ENCODE measurements at regions not wholly inside any gene's neighbourhood (a gene's known extent, or its start where the extent isn't known, plus 50 kb on each side); places are given as distances from the start of the nearest gene placed in this dataset.

DNA sequence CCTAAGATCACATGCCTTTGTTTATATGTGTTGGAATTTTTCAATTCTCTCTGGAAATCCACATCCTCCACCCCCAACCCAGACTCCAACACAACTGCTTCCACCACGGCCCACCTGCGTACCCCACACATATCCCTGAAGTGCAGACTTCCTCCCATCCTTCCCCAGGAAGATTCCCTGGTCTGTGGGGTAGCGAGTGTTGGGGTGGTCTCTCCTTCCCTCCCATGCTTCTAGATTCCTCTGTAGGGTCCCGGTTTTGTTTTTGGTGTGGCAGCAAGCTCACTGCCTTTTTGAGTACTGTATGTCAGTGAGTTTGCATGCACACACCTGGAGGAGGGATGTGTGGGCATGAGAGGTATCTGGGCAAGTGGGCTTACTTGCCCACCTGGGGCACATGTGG is 127.6 kb downstream of the MRPL14 start:
- FAIRE-seq, result no peak
- Histone ChIP-seq H3K79me2 (ENCODE audit: insufficient read depth, low read length) (no peaks in the 10 kb centered on the region), H3K27ac (ENCODE audit: extremely low read length, insufficient read depth, low read length) (no peak overlapping the region), H3K4me1 (ENCODE audit: insufficient read depth, low read length) (peaks cover 83% of the 10 kb centered on the region), H3K9ac (ENCODE audit: insufficient read depth, low read depth, low read length) (no peak overlapping the region), H3K36me3 (replicated peaks in 1 of 2; ENCODE audit: control insufficient read depth in 1 of 2, insufficient read depth in 2 of 2, low read length in 2 of 2) (no peaks in the 10 kb centered on the region), H3K27me3 (ENCODE audit: control insufficient read depth in 1 of 2, insufficient read depth in 2 of 2, low read length in 2 of 2) (peaks cover under 1 to 5% of the 10 kb centered on the region in 2 experiments; a peak in 2 of 5 replicates), H3K4me2 (ENCODE audit: low read depth, low read length) (no peak overlapping the region), H2AFZ (ENCODE audit: low read length) (no peak overlapping the region), H4K20me1 (ENCODE audit: insufficient read depth, low read length) (no peaks in the 10 kb centered on the region), H3K9me3 (ENCODE audit: low read length) (no peaks in the 10 kb centered on the region), H3K4me3 (replicated peaks in 1 of 3; ENCODE audit: insufficient read depth in 1 of 3, low read depth in 2 of 3, low read length in 3 of 3) (no peak overlapping the region)
- intact Hi-C loops (cut with micrococcal nuclease; ENCODE audit: unreplicated experiment), result loop anchor here (5.0 kb wide), 1 partner anchor 73 kb away; no protein-coding TSS in a partner anchor
- CTCF ChIA-PET (ENCODE audit: low intra/inter-chr PET ratio, low total read pairs), result no interaction called here
- no peak for ATAC-seq
- POLR2A ChIA-PET, result interaction anchor here (0.9 kb wide), 1 partner anchor 9 kb away, joined by 3 read pairs; no protein-coding TSS in a partner anchor
- no peak for DNase-seq (ENCODE audit: low spot score)
- TF ChIP-seq, protein P1, sequence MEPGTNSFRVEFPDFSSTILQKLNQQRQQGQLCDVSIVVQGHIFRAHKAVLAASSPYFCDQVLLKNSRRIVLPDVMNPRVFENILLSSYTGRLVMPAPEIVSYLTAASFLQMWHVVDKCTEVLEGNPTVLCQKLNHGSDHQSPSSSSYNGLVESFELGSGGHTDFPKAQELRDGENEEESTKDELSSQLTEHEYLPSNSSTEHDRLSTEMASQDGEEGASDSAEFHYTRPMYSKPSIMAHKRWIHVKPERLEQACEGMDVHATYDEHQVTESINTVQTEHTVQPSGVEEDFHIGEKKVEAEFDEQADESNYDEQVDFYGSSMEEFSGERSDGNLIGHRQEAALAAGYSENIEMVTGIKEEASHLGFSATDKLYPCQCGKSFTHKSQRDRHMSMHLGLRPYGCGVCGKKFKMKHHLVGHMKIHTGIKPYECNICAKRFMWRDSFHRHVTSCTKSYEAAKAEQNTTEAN (CRISPR knock-in tag; conservative IDR thresholded peaks at IDR 0.05), result no peak
- TF ChIP-seq AHDC1 (CRISPR knock-in tag; IDR thresholded peaks at IDR 0.05; ENCODE audit: borderline replicate concordance) (0 out of 2 replicates have a peak, but pooled peaks have one; percentile 26), ZNF501 (CRISPR knock-in tag; IDR thresholded peaks at IDR 0.05) (no peak), ATF7-NPFF (CRISPR knock-in tag; IDR thresholded peaks at IDR 0.05; ENCODE audit: low read depth) (no peak), RFX1 (IDR thresholded peaks at IDR 0.05) (no peak), ZNF3 (CRISPR knock-in tag; IDR thresholded peaks at IDR 0.05) (no peak), MED1 (CRISPR knock-in tag; IDR thresholded peaks at IDR 0.05) (peak; percentile 28; the same call in 1 of the 2 replicates), POLR2AphosphoS5 (IDR thresholded peaks at IDR 0.05; ENCODE audit: low read depth, low read length) (peak; percentile 52; the same call in 1 of the 2 replicates), SALL1 (CRISPR knock-in tag; IDR thresholded peaks at IDR 0.05) (no peak), POLR2A (IDR thresholded peaks at IDR 0.05; ENCODE audit: insufficient read depth in 1 of 2, low read depth in 2 of 2, low read length in 2 of 2) (peak in 1 of 2 experiments; percentile 53; a peak in 3 of 4 replicates), ASH2L (IDR thresholded peaks at IDR 0.05; ENCODE audit: insufficient read length, low read depth, low read length) (no peak), ZC3H4 (CRISPR knock-in tag; IDR thresholded peaks at IDR 0.05; ENCODE audit: borderline replicate concordance) (peak; percentile 72; the same call in 1 of the 2 replicates)
- TF ChIP-seq, protein P2, sequence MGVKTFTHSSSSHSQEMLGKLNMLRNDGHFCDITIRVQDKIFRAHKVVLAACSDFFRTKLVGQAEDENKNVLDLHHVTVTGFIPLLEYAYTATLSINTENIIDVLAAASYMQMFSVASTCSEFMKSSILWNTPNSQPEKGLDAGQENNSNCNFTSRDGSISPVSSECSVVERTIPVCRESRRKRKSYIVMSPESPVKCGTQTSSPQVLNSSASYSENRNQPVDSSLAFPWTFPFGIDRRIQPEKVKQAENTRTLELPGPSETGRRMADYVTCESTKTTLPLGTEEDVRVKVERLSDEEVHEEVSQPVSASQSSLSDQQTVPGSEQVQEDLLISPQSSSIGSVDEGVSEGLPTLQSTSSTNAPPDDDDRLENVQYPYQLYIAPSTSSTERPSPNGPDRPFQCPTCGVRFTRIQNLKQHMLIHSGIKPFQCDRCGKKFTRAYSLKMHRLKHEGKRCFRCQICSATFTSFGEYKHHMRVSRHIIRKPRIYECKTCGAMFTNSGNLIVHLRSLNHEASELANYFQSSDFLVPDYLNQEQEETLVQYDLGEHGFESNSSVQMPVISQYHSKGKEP (CRISPR knock-in tag; IDR thresholded peaks at IDR 0.05), result no peak
- TF ChIP-seq, protein P3, sequence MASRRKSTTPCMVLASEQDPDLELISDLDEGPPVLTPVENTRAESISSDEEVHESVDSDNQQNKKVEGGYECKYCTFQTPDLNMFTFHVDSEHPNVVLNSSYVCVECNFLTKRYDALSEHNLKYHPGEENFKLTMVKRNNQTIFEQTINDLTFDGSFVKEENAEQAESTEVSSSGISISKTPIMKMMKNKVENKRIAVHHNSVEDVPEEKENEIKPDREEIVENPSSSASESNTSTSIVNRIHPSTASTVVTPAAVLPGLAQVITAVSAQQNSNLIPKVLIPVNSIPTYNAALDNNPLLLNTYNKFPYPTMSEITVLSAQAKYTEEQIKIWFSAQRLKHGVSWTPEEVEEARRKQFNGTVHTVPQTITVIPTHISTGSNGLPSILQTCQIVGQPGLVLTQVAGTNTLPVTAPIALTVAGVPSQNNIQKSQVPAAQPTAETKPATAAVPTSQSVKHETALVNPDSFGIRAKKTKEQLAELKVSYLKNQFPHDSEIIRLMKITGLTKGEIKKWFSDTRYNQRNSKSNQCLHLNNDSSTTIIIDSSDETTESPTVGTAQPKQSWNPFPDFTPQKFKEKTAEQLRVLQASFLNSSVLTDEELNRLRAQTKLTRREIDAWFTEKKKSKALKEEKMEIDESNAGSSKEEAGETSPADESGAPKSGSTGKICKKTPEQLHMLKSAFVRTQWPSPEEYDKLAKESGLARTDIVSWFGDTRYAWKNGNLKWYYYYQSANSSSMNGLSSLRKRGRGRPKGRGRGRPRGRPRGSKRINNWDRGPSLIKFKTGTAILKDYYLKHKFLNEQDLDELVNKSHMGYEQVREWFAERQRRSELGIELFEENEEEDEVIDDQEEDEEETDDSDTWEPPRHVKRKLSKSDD (CRISPR knock-in tag; IDR thresholded peaks at IDR 0.05; ENCODE audit: low read depth), result no peak
- in situ Hi-C loops (cut with HindIII; ENCODE audit: extremely low pct_ligation_motif_present, low pct_unique_long_range_greater_than_20kb), result no loop called here
- WGBS (ENCODE audit: low lambda C conversion rate), result 84% methylated on average over 4 of the region's 4 CpGs
- no TSS peak for BruUV-seq (replicated peaks)
